ENCODE measurements at regions not wholly inside any gene's neighbourhood (a gene's known extent, or its start where the extent isn't known, plus 50 kb on each side); places are given as distances from the start of the nearest gene placed in this dataset.

- no peak for TF ChIP-seq CREB1 (CRISPR knock-in tag; IDR thresholded peaks at IDR 0.05)
- TF ChIP-seq, protein P1, sequence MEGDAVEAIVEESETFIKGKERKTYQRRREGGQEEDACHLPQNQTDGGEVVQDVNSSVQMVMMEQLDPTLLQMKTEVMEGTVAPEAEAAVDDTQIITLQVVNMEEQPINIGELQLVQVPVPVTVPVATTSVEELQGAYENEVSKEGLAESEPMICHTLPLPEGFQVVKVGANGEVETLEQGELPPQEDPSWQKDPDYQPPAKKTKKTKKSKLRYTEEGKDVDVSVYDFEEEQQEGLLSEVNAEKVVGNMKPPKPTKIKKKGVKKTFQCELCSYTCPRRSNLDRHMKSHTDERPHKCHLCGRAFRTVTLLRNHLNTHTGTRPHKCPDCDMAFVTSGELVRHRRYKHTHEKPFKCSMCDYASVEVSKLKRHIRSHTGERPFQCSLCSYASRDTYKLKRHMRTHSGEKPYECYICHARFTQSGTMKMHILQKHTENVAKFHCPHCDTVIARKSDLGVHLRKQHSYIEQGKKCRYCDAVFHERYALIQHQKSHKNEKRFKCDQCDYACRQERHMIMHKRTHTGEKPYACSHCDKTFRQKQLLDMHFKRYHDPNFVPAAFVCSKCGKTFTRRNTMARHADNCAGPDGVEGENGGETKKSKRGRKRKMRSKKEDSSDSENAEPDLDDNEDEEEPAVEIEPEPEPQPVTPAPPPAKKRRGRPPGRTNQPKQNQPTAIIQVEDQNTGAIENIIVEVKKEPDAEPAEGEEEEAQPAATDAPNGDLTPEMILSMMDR (IDR thresholded peaks at IDR 0.05): no peak
- TF ChIP-seq ZNF671 (CRISPR knock-in tag; IDR thresholded peaks at IDR 0.05): no peak
Observed at GRCh38 chr5:98296426-98296825, 477.0 kb upstream of the RGMB start.

Measured in WTC11 (cell line).